ENCODE measurements at regions not wholly inside any gene's neighbourhood (a gene's known extent, or its start where the extent isn't known, plus 50 kb on each side); places are given as distances from the start of the nearest gene placed in this dataset.

- Mint-ChIP-seq H3K4me3 (no peak overlapping the region), H3K27ac (no peak overlapping the region), H3K9me3 (0 out of 3 replicates have a peak, but pooled peaks cover 3% of the 10 kb centered on the region), H3K27me3 (ENCODE audit: insufficient read depth, low read depth, poor library complexity) (peaks cover 4% of the 10 kb centered on the region), H3K4me1 (peaks cover 21% of the 10 kb centered on the region), H3K36me3 (ENCODE audit: low read depth) (no peaks in the 10 kb centered on the region)
- Histone ChIP-seq H3F3A (replicated peaks; ENCODE audit: low read depth) (no peaks in the 10 kb centered on the region), H3K27ac (ENCODE audit: low read depth) (no peak overlapping the region), H3K36me3 (ENCODE audit: insufficient read depth) (no peaks in the 10 kb centered on the region), H3K4me1 (ENCODE audit: insufficient read depth) (peaks cover 13% of the 10 kb centered on the region), H4K20me1 (replicated peaks; ENCODE audit: insufficient read depth) (no peaks in the 10 kb centered on the region), H3K79me2 (replicated peaks; ENCODE audit: insufficient read depth) (no peaks in the 10 kb centered on the region), H3K9me2 (ENCODE audit: insufficient read depth) (0 out of 2 replicates have a peak, but pooled peaks cover 5% of the 10 kb centered on the region), H2AFZ (no peak overlapping the region), H3K27me3 (ENCODE audit: insufficient read depth) (no peaks in the 10 kb centered on the region), H3K4me3 (no peak overlapping the region), H3K4me2 (peak overlapping the region; percentile 22; the same call in 1 of the 2 replicates)
- no peak for TF ChIP-seq ZNF114 (CRISPR knock-in tag; IDR thresholded peaks at IDR 0.05)
- no peak for TF ChIP-seq STAT1 (IDR thresholded peaks at IDR 0.05; ENCODE audit: unreplicated experiment)
- TF ChIP-seq NANOG (IDR thresholded peaks at IDR 0.05; ENCODE audit: borderline replicate concordance): no peak
- TF ChIP-seq POLR2AphosphoS5 (IDR thresholded peaks at IDR 0.05; ENCODE audit: low read depth): no peak
- TF ChIP-seq REST (IDR thresholded peaks at IDR 0.05; ENCODE audit: unreplicated experiment): no peak
- TF ChIP-seq CREB1 (CRISPR knock-in tag; IDR thresholded peaks at IDR 0.05; ENCODE audit: low read depth): no peak
- TF ChIP-seq EZH2phosphoT487 (IDR thresholded peaks at IDR 0.05; ENCODE audit: unreplicated experiment): no peak
- TF ChIP-seq CTCF (conservative IDR thresholded peaks at IDR 0.05; ENCODE audit: low read depth in 2 of 2): no peak
- no peak for TF ChIP-seq ETS1 (IDR thresholded peaks at IDR 0.05)
- TF ChIP-seq EZH2 (IDR thresholded peaks at IDR 0.05; ENCODE audit: low read depth, unreplicated experiment): no peak
- TF ChIP-seq, protein P1, sequence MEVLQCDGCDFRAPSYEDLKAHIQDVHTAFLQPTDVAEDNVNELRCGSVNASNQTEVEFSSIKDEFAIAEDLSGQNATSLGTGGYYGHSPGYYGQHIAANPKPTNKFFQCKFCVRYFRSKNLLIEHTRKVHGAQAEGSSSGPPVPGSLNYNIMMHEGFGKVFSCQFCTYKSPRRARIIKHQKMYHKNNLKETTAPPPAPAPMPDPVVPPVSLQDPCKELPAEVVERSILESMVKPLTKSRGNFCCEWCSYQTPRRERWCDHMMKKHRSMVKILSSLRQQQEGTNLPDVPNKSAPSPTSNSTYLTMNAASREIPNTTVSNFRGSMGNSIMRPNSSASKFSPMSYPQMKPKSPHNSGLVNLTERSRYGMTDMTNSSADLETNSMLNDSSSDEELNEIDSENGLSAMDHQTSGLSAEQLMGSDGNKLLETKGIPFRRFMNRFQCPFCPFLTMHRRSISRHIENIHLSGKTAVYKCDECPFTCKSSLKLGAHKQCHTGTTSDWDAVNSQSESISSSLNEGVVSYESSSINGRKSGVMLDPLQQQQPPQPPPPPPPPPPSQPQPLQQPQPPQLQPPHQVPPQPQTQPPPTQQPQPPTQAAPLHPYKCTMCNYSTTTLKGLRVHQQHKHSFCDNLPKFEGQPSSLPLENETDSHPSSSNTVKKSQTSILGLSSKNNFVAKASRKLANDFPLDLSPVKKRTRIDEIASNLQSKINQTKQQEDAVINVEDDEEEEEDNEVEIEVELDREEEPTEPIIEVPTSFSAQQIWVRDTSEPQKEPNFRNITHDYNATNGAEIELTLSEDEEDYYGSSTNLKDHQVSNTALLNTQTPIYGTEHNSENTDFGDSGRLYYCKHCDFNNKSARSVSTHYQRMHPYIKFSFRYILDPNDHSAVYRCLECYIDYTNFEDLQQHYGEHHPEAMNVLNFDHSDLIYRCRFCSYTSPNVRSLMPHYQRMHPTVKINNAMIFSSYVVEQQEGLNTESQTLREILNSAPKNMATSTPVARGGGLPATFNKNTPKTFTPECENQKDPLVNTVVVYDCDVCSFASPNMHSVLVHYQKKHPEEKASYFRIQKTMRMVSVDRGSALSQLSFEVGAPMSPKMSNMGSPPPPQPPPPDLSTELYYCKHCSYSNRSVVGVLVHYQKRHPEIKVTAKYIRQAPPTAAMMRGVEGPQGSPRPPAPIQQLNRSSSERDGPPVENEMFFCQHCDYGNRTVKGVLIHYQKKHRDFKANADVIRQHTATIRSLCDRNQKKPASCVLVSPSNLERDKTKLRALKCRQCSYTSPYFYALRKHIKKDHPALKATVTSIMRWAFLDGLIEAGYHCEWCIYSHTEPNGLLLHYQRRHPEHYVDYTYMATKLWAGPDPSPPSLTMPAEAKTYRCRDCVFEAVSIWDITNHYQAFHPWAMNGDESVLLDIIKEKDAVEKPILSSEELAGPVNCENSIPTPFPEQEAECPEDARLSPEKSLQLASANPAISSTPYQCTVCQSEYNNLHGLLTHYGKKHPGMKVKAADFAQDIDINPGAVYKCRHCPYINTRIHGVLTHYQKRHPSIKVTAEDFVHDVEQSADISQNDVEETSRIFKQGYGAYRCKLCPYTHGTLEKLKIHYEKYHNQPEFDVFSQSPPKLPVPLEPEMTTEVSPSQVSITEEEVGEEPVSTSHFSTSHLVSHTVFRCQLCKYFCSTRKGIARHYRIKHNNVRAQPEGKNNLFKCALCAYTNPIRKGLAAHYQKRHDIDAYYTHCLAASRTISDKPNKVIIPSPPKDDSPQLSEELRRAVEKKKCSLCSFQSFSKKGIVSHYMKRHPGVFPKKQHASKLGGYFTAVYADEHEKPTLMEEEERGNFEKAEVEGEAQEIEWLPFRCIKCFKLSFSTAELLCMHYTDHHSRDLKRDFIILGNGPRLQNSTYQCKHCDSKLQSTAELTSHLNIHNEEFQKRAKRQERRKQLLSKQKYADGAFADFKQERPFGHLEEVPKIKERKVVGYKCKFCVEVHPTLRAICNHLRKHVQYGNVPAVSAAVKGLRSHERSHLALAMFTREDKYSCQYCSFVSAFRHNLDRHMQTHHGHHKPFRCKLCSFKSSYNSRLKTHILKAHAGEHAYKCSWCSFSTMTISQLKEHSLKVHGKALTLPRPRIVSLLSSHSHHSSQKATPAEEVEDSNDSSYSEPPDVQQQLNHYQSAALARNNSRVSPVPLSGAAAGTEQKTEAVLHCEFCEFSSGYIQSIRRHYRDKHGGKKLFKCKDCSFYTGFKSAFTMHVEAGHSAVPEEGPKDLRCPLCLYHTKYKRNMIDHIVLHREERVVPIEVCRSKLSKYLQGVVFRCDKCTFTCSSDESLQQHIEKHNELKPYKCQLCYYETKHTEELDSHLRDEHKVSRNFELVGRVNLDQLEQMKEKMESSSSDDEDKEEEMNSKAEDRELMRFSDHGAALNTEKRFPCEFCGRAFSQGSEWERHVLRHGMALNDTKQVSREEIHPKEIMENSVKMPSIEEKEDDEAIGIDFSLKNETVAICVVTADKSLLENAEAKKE (CRISPR knock-in tag; IDR thresholded peaks at IDR 0.05): no peak
- TF ChIP-seq JUNB (IDR thresholded peaks at IDR 0.05; ENCODE audit: unreplicated experiment): no peak
- TF ChIP-seq ZNF331 (CRISPR knock-in tag; IDR thresholded peaks at IDR 0.05; ENCODE audit: low read depth): no peak
- no peak for DNase-seq (ENCODE audit: low spot score)
- ATAC-seq: no peak
Measured at GRCh38 chr5:3252235-3252634, 343.4 kb upstream of the IRX1 start.
